OCI-LY1 (cell line): ENCODE measurements at regions not wholly inside any gene's neighbourhood (a gene's known extent, or its start where the extent isn't known, plus 50 kb on each side); places are given as distances from the start of the nearest gene placed in this dataset.

Experiments
- H2AFZ ChIP-seq: fragments of 200-600 bp; sonication (generic), shearing (Covaris generic); 2 replicates; pipeline ENCODE4 v1.6.0; 2014; ENCODE audit warnings: antibody characterized with exemption, mild to moderate bottlenecking, low read length
- H3F3A ChIP-seq: fragments of 200-600 bp; sonication (generic), shearing (Covaris generic); 2 replicates; pipeline ENCODE4 v1.6.0; 2014; ENCODE audit warnings: mild to moderate bottlenecking, antibody characterized with exemption, low read length, moderate library complexity; ENCODE audit not compliant: insufficient read depth
- H3K27ac ChIP-seq: fragments of 200-600 bp; sonication (generic); 2 replicates; pipeline ENCODE4 v1.5.1; 2014; ENCODE audit warnings: low read length, mixed run types, mild to moderate bottlenecking, low read depth; ENCODE audit not compliant: poor library complexity, severe bottlenecking
- H3K27me3 ChIP-seq: fragments of 200-600 bp; sonication (generic); 2 replicates; pipeline ENCODE4 v1.6.0; 2014; ENCODE audit warnings: antibody characterized with exemption, mild to moderate bottlenecking, low read length, moderate library complexity; ENCODE audit not compliant: insufficient read depth
- H3K36me3 ChIP-seq: fragments of 200-600 bp; sonication (generic); 2 replicates; pipeline ENCODE4 v1.6.1; 2014; ENCODE audit warnings: mild to moderate bottlenecking, antibody characterized with exemption, low read length, moderate library complexity, mixed read lengths; ENCODE audit not compliant: insufficient read depth
- H3K4me1 ChIP-seq: fragments of 200-600 bp; sonication (generic); 2 replicates; pipeline ENCODE4 v1.5.1; 2014; ENCODE audit warnings: mild to moderate bottlenecking, low read length, moderate library complexity; ENCODE audit not compliant: insufficient read depth, severe bottlenecking
- H3K4me2 ChIP-seq: fragments of 200-600 bp; sonication (generic), shearing (Covaris generic); 2 replicates; pipeline ENCODE4 v1.6.1; 2014; ENCODE audit warnings: low read length
- H3K4me3 ChIP-seq: fragments of 200-600 bp; sonication (generic); 2 replicates; pipeline ENCODE4 v1.5.1; 2014; ENCODE audit warnings: low read length, low read depth, mild to moderate bottlenecking, mixed read lengths; ENCODE audit not compliant: poor library complexity, severe bottlenecking
- H3K79me2 ChIP-seq: fragments of 200-600 bp; shearing (Covaris generic); 2 replicates; pipeline ENCODE4 v1.6.1; 2016; ENCODE audit warnings: mixed run types, low read length, mixed read lengths; ENCODE audit not compliant: insufficient read depth
- H3K9ac ChIP-seq: fragments of 200-600 bp; sonication (generic), shearing (Covaris generic); 2 replicates; pipeline ENCODE4 v1.6.1; 2014; ENCODE audit warnings: mild to moderate bottlenecking, low read length, mixed read lengths
- H3K9me2 ChIP-seq: fragments of 200-600 bp; sonication (generic), shearing (Covaris generic); 2 replicates; pipeline ENCODE4 v1.6.1; 2014; ENCODE audit warnings: low read depth, mild to moderate bottlenecking, low read length, mixed read lengths
- H3K9me3 ChIP-seq: fragments of 200-600 bp; shearing (Covaris generic); 2 replicates; pipeline ENCODE4 v1.6.1; 2014; ENCODE audit warnings: low read length, mixed read lengths
- H4K20me1 ChIP-seq: fragments of 200-600 bp; sonication (generic), shearing (Covaris generic); 2 replicates; pipeline ENCODE4 v1.6.0; 2016; ENCODE audit warnings: mild to moderate bottlenecking, low read length; ENCODE audit not compliant: insufficient read depth
- CTCF ChIP-seq: fragments of 200-600 bp; sonication (generic), shearing (Covaris generic); IDR thresholded peaks from 2 replicates; pipeline ENCODE4 v1.5.1; 2017; ENCODE audit warnings: mild to moderate bottlenecking, antibody characterized with exemption, low read length, moderate library complexity, mixed read lengths
- EZH2 ChIP-seq: fragments of 200-600 bp; sonication (generic), shearing (Covaris generic); IDR thresholded peaks from 2 replicates; pipeline ENCODE4 v1.8.0; 2017; ENCODE audit warnings: borderline replicate concordance, mixed run types, mild to moderate bottlenecking, antibody characterized with exemption, low read length, moderate library complexity, mixed read lengths

GRCh38 chr2:4775668-4776067, 916.5 kb upstream of the SOX11 start:
- Histone ChIP-seq H3K4me3 (no peak overlapping the region), H3K79me2 (no peaks in the 10 kb centered on the region), H3K9ac (no peak overlapping the region), H3K36me3 (no peaks in the 10 kb centered on the region), H3K27ac (no peak overlapping the region), H3K27me3 (no peaks in the 10 kb centered on the region), H3F3A (no peaks in the 10 kb centered on the region), H3K4me2 (no peak overlapping the region), H3K4me1 (no peaks in the 10 kb centered on the region), H3K9me3 (no peaks in the 10 kb centered on the region), H2AFZ (no peak overlapping the region), H3K9me2 (no peaks in the 10 kb centered on the region), H4K20me1 (no peaks in the 10 kb centered on the region)
- TF ChIP-seq EZH2 (no peak), CTCF (no peak)

GRCh38 chr2:4780679-4781078, 911.5 kb upstream of the SOX11 start:
- Histone ChIP-seq H3K27me3 (no peaks in the 10 kb centered on the region), H3K27ac (no peak overlapping the region), H2AFZ (no peak overlapping the region), H3K36me3 (no peaks in the 10 kb centered on the region), H3K79me2 (no peaks in the 10 kb centered on the region), H3K4me1 (no peaks in the 10 kb centered on the region), H3F3A (no peaks in the 10 kb centered on the region), H3K9ac (no peak overlapping the region), H3K4me2 (no peak overlapping the region), H3K4me3 (no peak overlapping the region), H3K9me2 (no peaks in the 10 kb centered on the region), H4K20me1 (no peaks in the 10 kb centered on the region), H3K9me3 (no peaks in the 10 kb centered on the region)
- TF ChIP-seq CTCF: no peak
- no peak for TF ChIP-seq EZH2

GRCh38 chr2:4782647-4783046, 909.5 kb upstream of the SOX11 start:
- Histone ChIP-seq H3F3A (no peaks in the 10 kb centered on the region), H3K9ac (no peak overlapping the region), H3K4me2 (no peak overlapping the region), H3K4me1 (no peaks in the 10 kb centered on the region), H3K27me3 (no peaks in the 10 kb centered on the region), H3K36me3 (no peaks in the 10 kb centered on the region), H4K20me1 (no peaks in the 10 kb centered on the region), H3K27ac (no peak overlapping the region), H3K9me3 (no peaks in the 10 kb centered on the region), H3K9me2 (no peaks in the 10 kb centered on the region), H3K4me3 (no peak overlapping the region), H3K79me2 (no peaks in the 10 kb centered on the region), H2AFZ (no peak overlapping the region)
- TF ChIP-seq CTCF (no peak), EZH2 (no peak)
